ENCODE measurements at regions not wholly inside any gene's neighbourhood (a gene's known extent, or its start where the extent isn't known, plus 50 kb on each side); places are given as distances from the start of the nearest gene placed in this dataset.

DNA sequence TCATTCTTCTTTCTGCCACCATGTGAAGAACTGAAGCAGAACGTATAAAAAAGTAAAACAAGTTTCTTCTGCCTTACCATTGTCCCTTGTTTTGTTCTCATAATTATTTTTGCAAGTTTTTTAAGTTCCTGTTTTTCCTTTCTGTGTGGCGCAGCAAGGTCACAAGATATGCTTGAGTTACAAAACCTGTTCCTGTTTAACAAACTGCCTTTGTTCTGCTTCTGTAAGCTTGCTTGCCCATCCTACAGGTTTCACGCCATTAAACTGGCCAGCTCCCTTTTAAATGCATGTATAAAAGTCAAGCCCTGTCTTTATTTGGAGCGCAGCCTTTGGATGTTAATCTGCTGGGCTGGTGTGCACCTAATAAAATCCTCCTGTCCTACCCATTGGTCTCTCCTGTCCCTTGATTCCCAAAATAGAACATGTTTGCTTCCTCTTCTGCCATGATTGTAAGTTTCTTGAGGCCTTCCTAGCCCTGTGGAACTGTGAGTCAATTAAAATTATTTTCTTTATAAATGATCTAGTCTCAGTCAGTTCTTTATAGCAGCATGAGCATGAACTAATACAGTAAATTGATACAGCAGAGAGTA, 1115.4 kb downstream of the SLITRK1 start:
- DNase-seq, result no peak

DNA sequence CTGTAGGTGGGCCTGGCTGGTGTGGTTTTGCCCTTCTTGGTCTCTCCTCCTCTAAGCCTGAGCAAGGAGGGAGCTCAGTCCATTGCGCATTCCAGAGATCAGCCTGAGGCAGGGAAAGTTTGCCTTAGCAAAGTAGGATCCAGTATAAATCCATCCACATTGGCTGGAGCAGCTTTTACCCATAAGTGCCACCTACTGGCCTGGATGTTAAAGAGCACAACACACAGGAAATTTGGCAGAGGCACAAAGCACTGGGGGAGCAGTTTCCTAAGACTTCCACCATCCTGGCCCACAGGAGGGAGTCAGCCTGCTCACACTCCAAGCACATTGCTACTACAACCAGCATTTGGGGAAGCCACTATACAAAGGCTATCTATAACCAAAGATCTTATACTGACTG, 1124.2 kb downstream of the SLITRK1 start:
- no peak for DNase-seq

DNA sequence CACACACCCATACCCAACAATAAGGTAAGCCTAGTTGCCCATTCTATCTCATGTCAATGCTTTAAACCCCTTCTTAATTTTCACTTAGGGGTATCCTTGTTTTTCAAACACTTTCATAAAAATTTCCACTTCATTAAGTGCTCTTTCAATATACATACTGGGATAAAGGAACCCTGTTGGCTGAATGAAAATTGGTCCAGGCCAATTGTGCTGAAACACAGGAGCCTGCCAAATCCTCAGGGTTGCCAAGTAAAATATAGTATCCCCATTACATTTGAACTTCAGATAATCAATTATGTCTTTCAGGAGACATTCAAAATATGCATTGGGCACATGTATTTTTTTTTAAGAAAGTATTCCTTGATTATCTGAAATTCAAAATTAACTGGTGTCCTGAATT, 1131.1 kb downstream of the SLITRK1 start:
- DNase-seq, result no peak

DNA sequence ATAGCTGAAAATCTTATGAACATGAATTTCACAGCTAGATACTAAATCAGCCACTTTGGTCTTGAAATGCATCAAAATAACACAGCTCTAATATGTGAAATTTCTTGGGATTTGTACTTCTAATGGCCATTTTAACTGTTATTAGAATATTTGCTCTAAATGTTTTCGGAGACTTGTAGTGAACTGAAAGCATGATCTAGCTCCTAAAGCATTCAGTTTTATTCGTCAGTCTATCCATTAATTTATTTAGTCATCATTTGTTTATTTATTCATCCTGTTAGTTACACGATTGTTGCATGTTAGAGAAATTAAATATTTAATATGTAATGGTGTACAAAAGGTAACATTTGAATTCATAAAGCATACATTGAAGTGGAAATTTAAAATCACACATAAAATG, 1132.7 kb downstream of the SLITRK1 start:
- DNase-seq, result no peak

DNA sequence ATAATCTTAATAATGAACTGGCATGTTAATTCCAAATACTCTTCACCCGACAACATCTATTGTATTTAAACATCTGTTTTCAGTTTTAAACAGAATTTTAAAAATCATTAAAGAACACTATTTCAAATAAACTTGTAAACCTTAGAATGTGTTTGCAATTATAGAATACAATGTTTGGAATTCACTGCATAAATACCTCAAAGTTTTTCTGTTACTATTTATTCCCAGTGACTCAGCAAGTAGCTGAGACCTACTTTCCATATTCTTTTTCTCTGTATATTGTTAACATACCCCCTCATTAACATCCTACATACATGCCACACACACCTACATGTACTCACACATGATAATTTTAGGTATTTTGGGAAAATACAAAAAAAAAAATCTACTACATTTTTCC, 1134.3 kb downstream of the SLITRK1 start:
- DNase-seq, result no peak

DNA sequence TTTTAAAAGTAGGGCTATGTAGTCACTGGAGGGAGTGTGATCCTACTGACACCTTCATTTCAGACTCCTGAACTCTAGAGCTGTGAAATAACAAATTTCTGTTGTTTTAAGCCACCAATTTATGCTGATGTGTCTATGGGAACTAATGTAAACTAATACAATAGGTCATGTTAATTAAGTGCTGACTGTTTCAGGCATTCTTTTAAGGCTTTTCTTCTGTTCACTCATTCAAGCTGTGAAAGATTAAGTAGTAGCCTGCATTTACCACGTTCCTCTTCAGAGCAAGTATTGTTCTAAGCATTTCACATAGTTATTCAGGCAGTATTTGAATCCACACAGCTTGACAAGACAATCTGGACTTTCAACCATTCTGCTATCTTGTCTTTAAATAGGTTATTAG, 1135.0 kb downstream of the SLITRK1 start:
- no peak for DNase-seq

DNA sequence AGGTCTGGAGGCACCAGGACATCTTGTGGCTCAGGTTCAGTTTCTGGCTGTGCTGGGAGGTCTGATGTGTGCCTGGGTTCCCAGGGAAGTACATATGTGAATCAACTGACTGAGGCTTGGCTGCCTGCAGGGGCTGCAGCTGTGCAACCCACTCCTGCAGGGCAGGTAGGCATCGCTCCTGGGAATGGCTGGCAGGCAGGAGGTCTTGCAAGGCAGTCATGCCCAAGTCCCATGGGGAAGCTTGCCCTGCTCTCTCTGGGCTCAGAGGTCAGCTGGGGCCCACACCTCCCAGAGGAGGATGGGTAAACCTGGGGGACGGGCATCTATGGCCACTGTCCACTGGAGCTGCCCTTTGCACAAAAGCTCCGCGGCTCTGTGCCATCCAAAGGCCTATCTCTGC, 1141.8 kb downstream of the SLITRK1 start:
- DNase-seq, result no peak

DNA sequence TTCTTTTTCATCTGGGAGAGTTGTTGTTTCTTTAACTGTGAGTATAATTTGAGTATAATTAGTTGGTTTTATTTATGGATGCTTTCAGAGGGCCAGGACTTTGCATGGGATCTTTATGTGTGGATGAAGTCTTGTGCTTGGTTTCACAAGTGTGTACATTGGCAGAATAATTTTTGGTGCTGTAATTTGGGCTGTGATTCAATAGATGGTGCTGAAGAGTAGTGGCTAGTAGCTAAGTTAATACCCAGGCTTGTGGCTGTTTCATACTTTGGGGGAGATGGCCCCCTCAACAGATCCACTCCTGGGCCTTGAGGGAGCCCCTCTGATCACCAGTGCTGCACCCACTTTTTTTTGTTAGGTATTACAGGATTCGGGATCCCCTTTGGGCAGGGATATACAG, 1142.4 kb downstream of the SLITRK1 start:
- DNase-seq, result no peak

DNA sequence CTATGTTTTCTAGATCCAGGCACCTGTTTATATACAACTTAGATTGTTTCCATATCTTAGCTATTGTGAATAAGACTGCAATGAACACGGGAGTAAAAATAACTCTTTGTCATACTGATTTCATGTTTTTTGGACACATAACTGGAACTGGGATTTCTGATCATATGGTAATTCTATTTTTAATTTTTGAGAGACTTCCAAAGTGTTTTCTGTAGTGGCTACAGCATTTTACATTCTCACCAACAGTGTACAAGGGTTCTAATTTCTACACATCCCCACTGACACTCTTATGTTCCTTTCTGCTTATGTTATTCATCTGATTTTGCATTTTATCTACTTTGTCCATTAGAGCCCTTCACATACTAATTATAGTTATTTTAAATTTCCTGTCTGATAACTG, 1152.9 kb downstream of the SLITRK1 start:
- no peak for DNase-seq

DNA sequence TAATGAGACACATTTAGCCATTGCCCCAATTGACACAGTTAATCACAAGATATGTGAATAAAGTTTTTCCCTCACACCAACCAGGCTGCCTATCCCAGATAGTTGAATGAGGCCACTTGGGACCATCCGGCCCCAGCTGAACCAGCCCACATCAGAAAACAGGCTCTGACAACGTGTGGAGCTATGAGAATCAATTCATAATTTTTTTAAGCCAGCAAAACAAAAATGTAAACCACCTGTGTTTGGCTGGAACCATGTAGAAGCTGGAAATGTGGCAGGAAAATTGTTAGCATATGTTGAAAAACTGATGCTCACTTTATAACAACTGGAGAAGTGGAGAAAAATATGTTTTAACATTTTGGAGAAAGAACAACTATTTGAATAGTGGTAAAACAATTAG, 1161.3 kb downstream of the SLITRK1 start:
- no peak for DNase-seq

DNA sequence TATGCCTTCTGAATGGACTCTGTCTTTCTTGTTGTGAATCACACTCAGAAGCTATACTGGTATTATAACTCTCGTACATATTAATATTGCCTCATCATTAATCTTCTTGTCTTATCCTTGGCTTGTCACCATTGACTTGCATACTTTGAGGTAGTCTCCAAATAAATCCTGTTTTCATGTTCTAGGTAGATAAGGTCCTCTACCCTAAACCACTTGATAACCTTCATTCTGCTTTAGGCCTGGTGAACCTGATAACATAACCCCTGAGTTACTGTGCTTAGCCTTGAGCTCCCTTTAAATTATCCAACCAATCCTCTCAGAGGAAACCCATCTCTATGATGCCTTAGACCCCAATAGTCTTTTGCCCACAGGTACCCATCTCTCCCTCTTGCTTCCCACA, 1162.3 kb downstream of the SLITRK1 start:
- DNase-seq, result no peak

DNA sequence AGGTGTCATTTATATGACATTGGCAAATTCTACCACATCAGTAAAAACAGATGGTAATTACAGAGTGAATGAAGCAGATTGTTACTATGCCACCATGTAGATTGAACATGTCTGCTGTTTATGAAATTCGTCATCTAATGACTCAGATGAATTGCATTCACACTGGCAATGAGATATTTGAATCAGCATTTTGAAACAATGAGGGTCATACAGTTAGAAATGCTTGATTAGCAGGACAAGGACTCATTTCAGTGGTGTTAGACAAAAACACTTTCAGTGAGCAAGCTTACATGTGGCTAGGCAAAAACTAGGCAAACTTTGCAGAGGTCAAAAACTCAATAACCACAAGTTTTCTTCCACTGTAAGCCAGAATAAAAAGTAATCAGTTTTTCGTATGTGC, 1165.0 kb downstream of the SLITRK1 start:
- no peak for DNase-seq

DNA sequence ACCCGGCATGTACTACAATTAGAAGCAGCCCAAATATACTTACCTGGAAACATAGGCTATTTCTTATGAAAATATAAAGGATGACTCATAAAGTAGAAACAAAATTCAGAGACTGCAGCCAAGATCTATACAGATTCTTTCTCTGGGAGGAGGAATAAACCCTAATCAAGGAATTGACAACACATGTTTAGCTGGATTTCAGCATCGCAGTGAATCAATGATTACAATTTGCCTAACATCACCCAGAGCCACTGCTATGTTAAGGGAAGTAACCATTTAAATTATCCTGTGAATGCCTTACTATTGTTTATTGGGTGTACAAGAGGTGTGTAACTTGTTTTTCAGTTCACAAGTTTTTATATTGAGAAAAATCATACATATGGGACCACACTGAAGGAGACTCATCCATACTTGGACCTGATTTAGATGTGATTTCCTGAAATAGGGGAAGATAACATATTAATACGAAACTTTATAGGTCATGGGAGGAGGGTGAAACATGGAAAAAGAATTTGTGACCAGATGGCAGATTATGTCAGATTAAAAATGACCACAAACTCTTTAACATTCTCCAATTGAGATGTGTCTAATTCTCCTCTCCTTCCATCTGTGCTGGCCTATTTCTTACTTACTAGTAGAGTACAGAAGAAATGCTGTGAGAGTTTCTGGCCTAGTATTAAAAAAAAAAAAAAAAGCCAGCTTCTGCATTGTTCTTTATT, 1168.4 kb downstream of the SLITRK1 start:
- no peak for DNase-seq

DNA sequence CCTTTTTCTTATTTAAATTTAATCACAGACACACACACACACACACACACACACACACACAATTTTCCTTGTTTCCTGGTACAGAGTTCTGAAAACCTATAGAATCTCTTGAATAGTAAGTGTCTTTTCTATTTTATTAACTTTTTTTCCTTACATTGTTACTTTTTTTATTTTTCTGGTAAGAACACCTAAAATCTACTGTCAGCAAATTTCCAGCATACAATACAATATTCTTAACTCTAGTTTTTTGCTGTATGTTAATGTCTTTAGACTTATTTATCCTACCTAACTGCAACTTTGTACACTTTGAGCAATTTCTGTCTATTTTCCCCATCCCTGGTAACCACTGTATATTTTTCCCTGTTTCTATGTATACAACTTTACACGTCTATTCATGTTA, 1179.8 kb downstream of the SLITRK1 start:
- DNase-seq, result no peak

DNA sequence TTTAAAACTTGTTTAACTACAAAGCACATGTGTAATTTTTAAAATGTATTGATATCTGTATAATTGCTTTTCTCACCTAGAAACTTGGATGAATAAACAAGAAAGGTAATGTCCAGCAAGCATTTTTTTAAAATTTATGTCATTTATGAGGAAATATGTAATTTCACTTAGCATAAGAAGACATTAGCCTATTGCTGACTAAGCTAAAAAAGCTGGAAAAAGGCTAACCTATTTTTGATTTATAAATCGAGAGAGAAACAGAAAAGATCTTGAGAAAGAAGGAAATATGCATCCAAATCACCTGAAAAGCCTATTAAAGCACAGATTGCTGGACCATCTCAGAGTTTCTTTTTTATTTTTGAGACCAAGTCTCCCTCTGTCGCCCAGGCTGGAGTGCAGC, 1181.3 kb downstream of the SLITRK1 start:
- no peak for DNase-seq

DNA sequence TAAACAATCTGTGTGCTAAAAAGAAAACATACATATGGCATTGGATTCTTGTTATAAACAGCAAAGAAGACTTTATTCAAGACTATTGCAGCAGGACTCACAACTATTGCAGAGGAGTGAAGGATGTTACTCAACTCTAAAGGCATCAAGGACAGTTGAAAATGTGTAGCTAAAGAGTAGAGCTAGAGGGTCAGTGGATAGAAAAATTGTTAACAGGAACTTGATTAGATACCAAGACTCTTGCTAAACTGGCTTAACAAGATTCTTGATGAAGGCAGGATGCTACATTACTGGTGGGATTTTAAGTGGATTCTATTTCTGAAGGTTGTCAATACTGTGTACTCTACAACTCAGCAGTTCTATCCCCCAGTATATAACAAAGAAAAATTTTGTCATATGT, 1183.3 kb downstream of the SLITRK1 start:
- DNase-seq, result no peak

DNA sequence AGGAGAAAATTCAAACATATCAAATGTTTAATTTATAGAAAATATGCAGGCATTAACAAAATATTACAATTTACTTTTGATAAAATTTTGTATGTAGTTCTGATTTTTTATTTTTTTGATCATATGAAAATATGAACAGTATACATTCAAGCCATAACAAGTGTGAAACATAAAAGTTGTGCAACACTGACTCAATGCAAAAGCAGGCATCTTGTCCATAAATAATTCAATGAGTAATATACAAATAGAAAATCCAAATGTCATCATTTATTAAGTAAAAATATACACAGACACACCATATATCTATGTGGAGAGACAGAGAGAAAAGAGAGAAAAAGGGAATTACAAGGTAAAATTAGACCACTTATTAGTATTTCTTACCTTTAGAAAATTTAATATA, 1183.9 kb downstream of the SLITRK1 start:
- no peak for DNase-seq

DNA sequence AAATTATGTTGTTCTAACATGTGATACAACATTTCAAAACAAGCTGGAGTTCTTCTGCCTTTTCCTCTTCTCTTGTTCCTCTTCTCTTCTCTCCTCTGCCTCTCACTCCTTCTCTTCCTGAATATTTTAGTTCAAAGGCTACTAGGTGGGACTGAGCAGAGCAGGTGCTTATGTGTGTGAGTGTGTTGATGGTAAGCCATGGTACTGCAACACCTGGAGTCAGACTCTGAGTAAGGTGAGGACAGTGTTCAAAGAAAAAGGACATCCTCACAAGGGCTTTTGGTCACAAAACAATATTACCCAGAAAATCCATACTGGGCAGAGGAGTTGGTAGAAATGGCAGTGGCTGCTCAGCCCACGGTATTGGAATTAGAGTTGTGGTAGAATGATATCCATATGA, 1188.7 kb downstream of the SLITRK1 start:
- no peak for DNase-seq

DNA sequence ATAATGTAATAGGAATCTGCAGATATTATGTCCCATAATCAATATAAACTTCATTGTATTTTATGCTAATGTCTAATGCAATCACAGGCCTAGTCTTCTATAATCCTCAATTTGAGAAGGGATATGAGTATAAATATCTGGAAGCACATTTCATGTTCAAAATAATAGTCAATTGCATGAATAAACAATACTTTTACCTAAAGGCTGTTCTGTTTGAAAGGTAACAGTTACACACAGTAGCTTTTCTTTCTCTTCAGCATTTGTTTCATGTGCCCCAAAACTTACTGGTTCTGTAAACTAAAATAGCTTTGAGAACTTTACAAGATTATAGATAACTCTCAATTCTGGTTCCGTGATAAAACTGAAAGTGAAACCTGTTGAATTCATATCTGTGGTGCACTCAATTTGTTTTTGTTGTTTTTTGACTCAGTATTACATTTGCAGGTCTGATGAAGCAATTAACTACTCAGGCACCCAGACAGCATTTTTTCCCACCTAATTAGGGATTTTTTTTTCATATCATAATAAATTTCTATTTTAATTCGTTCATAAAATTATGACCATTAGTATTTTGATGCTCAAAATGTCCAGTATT, 1193.8 kb downstream of the SLITRK1 start:
- DNase-seq, result no peak

DNA sequence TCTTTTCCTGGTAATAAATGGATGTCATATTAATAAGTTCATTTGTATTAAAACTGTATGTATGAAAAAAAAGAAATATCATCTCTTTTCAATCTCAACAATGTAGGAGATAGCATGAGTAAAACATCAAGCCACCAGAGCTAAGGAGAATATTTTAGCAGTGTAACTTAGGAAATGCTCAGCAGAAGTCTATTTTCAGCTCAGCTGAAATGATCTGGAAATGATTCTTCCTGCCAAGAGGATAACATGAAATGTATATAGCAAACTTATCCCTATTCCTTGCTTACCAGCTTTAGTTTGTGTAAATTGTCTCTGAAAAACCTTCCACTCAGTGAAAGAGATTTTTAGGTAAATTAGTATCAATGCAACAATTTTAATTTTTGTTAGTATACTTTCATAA, 1194.4 kb downstream of the SLITRK1 start:
- no peak for DNase-seq

DNA sequence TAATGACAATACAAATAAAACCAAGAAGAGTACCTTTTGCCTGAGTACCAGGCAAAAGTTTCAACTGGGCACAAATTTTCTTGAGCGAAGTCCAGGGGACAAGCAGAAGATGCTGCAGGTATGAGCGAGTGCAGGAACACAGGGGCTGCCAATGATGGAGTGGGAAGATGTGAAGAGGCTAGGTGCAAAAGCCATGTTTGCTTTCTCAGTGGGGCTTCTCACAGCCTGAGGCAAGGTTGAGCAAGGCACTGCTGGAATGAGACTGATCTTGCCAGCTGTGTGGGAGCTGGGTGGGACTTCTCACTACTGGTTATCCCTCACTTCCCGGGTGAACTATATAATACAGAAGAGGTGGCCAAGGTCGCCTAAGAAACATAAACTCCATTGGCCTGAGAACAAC, 1200.7 kb downstream of the SLITRK1 start:
- DNase-seq, result no peak

DNA sequence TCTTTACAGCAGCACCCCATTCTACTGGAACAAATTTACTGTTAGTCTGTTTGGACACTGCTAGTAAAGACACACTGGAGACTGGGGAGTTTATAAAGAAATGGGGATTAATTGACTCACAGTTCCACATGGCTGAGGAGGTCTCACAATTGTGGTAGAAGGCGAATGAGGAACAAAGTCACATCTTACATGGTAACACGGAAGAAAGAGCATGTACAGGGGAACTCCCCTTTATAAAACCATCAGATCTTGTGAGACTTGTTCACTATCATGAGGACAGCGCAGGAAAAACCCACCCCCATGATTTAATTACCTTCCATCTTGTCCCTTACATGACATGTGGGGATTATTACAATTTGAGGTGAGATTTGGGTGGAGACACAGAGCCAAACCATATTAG, 1204.2 kb downstream of the SLITRK1 start:
- DNase-seq, result no peak

DNA sequence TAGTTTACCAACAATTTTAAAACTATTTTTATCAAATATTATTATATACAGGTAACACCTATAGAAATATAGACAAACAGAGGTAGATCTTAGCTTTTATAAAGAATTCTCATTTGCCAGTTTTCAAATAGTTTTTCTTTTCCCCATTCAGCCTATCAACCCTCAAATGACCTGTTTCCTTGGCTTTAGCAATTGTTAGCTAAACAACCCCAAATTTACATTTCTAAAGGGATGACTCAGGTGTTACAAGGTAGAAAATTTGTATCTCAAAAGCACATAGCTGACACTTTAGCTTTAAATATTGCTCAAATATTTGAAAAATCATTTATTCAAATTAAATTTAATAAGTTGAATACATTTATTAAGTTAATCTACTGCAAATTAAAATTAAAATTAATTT, 1207.2 kb downstream of the SLITRK1 start:
- no peak for DNase-seq

DNA sequence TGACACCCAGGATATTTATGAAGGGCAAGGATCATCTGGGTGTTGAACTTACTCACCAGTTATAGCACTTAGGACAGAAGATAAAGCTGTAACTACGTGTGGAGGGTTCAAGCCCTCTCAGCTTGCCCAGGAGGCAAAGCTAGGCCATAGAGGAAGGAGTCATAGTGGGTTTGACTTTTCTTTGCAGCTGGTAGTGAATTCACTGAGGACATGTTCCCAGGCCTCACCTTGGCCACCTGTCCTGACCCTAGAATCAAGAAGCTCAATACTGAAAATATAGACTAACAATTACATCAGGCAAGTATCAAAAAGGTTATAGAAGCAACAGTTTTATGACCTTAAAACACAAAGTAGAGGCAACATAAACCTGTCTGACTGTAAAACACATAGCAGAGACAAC, 1207.7 kb downstream of the SLITRK1 start:
- DNase-seq, result no peak

DNA sequence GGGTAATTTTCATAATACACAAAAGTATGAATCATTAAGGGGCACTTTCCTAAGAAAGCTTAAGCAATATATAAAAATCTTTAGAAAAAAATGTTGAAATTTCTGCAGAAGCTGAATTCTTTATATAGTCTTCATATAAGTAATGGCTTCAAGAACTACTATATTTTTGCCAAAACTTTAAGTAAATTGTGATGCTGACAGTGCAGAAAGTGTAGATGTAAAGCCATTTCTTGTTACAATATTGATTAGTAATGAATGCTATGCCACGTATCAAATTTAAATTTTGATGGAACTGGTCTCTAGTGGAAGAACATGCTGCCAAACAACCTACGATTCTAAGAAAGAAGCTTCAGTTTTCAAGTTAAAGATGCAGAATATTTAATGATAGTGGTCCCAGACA, 1210.0 kb downstream of the SLITRK1 start:
- no peak for DNase-seq
